ENCODE measurements at regions not wholly inside any gene's neighbourhood (a gene's known extent, or its start where the extent isn't known, plus 50 kb on each side); places are given as distances from the start of the nearest gene placed in this dataset.

DNA sequence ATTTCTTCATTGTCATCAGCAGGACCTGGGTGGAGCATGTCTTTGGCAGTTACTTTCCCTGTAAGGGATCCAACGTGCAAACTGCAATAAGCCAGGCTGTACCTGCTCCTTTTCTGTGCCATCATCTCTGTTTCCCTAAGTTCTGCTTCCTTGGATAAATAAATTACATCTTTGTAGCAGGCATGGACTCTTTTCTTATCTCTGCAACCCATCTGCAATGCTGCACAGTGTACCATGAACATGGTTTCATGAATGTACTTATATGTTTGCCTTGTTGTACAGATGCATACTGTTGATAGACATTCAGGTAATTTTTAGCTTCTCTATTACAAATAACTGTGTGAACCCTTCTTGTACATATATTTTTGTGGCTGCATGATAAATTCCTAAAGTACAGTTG, 616.7 kb upstream of the PIK3C3 start:
- no peak for DNase-seq

DNA sequence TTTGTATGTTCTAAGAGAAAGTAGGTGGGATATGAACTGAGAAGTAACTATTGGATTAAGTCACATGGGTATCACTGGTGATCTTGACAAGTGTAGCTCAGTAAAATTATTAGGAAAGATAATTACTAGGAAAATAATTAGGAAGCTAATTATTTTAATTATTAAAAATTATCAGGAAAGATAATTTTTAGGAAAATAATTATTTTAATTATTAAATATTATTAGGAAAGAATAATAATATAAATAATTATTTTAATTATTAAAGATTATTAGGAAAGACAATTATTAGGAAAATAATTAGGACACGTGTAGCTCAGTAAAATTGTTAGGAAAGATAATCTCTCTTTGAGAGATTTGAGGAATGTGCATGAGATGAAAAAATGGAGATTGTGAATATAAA, 623.4 kb upstream of the PIK3C3 start:
- DNase-seq = no peak

DNA sequence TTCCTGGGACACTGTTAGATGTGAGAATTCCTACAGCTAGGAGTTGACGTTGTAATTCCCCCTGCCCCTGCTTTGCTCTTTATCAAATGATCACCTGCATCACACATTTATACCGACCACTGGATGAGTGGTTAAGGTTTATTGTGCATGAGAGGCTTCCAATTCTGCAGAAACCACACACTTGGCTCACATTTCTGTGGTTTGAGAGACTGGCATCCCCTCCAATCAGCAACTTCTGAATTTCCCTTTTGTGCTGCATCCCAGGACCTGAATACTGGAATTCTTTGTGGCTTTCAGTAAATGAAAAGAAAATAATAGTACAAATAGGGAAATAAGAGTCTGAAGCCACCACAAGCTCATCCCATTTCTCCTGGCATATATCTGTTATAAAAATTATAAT, 628.7 kb upstream of the PIK3C3 start:
- no peak for DNase-seq

DNA sequence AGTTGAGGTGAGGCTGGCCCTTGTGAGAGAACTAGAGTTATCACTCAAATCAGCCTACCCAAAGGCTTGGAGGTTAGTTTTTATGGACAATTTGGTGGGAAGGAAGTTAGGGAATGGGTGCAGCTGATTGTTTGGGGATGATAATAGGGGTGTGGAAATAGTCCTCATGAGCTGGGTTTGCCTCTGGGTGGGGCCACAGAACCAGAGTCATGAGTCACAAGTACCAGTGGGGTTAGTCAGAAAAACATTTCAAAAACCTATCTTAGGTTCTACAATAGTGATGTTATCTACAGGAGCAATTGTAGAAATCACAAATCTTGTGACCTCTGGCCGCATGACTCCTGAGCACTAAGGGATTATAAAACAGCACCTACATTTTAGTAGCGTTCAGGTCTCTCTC, 630.1 kb upstream of the PIK3C3 start:
- no peak for DNase-seq

DNA sequence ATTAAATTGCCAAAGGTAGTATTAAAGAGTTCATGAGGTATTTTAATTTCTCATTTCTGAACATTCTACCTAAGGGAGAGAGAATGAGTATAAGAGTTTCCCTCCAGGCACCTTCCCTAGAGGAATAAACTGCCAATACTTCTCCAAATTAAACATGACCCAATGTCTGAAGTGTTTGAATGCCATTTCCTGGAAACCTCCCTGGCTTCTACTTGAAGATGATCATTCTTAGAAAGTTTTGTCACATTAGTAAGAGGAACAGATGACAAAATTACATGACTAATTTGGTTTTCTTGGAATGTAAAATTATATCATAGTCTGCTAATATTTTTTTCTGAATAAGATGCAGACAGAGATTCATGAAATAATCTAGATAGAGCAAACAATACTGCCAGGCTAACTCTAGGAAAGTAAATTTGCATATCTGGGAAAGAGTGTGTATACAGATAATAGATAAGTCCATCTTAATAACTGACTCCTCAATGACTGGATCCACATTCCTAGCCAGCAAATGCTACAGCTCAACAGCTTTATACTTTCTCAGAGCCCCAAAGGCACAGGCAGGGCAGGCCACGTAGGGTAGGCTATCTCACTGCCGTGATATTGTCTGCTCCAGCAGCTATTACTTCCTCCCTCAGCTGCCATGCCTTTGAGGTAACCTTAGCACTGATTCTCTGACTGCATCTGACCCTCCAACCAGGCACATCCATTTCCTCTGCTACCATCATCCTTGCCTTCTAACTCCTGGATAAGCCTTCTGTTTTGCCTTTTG, 630.8 kb upstream of the PIK3C3 start:
- DNase-seq = no peak

DNA sequence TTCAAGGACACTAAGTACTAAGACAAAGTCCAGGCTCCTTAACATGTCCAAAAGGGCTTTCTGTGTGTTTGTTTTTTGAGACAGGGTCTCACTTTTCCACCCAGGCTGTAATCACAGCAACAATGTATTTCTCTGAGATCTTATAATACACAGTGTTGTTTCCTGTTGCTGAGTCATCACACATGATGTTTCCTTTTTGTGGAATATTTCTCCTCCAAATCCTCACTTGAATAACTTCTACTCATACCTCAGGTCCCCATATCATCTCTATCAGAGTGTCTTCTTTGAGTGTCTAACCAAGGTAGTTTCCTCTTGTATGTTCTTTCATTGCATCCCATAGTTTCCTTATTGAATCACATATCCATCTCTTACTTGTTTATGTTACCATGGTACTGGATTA, 632.0 kb upstream of the PIK3C3 start:
- no peak for DNase-seq

DNA sequence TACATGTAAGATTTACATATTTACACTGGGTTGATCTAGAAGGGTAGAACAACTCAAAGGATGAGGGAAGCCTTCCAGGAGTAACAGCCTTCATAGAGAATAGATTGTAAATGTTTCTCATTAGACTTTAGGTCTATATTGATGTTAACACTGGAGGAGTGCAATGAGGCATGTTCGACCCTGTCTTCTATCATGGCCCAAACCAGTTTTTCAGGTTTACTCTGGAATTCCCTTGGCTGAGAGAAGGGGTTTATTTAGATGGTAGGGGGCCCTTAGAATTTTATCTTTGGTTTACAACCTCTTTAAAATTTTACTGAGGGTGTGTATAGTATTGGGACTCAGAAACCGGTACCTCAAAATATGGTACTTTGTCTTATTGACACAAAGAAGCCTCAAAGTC, 634.9 kb upstream of the PIK3C3 start:
- DNase-seq = no peak

DNA sequence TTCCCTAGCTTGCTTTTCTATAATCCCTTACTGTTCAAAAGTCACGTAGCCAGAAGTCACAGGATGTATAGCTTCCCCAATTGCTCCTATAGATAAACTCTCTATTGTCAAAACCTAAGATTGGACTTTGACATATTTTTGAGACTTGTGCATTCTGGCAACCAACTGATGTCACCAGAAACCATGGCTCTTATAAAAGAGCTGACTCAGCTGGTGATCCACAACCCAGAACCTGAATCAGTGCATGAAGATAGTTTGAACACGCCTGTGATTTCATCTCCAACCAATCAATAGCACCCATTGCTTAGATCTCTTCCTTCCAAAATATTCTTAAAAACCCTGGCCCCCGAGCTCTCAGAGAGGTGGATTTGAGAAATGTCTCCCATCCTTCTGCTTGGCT, 639.9 kb upstream of the PIK3C3 start:
- DNase-seq = no peak

DNA sequence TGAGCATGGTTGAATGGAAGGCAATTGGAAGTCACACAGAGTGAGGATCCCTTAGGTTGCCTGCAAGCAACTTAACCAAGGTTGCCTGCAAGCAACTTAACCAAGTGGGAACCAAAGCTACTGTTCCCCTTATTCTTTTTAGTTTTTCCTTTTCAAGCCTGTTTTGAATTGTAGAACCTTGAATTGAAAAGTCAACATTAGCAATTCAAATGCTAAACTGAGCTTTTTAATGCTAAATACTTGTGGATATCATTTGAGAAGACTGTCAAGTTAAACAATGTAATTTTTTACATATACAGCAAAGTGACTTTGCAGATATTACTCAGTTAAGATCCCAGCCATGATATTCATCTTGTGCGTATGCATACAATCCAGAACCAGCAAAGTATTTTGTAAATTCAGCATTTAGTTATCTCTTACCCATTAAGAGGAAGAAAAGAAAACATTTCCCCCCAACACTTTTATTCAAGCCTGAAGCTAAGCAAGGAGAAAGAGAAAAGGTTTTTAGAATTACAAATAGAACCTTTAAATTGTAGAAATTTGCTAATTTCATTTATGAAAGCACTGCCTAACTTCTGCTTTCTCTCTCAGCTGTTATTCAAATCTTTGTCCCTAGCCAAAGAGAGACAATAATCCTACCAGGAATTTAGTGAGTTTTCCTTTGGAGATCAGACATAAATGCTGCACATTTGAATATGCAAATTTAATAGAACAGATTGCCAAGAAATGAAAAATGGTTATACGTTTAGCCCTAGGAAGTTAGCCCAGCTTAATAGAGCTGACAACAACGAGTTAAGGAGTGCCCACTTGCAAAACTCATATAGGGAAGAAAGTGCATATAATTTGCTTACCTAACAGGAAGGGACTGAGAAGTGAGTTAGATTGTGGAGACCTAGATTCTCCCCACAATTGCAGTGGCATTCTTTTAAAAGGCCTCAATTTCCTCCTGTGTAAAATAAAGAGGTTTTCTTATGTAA, 643.2 kb upstream of the PIK3C3 start:
- no peak for DNase-seq

DNA sequence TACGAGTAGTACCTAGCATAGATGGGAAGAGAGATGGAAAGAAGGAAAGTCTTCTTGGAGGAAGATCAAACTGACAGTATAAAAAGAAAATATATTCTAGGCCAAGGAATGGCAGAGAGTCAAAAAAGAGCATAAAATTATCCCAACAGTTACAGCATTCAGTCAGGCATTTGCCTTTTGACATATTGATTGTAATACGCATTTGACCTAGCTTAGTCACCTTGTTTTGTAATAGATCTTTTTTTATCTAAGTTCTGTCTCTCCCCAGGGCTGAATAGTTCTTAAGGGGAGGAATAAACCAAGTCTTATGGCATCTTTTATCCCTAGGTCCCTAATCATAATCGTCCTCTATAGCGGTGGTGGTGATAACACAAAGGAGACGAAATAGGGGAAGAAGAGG, 657.3 kb upstream of the PIK3C3 start:
- DNase-seq = no peak

DNA sequence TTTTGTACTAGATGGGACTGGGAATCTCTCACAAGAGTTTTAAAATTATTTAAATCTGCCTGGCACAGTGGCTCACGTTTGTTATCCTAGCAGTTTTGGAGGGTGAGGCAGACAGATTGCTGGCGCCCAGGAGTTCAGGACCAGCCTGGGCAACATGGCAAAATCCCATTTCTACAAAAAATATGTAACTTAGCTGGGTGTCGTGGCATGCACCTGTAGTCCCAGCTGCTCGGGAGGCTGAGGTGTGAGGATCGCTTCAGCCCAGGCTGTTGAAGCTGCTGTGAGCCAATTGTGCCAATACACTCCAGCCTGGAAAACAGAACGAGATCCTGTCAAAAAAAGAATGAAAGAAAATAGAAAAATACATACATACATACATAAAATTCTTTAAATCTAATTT, 685.7 kb upstream of the PIK3C3 start:
- no peak for DNase-seq

DNA sequence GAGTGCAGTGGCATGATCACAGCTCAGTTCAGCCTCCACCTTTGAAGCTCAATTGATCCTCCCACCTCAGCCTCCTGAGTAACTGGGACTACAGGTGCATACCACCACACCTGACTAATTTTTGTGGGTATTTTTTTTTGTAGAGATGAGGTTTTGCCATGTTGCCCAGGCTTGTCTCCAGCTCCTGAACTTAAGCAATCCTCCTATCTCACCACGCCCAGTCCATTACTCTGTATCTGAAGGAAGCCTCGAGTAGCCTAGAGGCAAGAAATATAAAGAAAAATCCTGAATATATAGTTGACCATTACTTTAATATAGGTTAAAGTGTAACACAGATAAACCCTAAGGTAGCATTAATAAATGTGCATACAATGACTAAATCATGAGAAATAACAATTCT, 686.8 kb upstream of the PIK3C3 start:
- no peak for DNase-seq

DNA sequence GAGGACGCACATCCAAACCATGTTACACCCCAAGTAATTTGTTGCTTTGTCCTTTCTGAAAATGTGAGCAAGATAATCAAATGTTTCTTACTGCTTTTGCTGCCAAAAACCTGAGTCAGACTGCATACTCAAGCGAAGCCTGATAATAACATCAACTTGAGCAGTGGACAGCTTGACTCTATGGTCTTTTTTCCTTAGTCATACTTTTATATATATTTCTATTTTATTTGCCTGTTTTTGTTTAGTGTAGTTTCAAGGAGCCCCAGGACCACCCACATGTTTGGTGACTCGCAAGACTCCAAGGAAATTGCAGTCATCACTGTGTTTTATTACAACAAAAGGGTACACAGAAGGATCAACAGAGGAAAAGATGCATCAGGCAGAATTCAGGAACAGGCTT, 688.4 kb upstream of the PIK3C3 start:
- DNase-seq = no peak

DNA sequence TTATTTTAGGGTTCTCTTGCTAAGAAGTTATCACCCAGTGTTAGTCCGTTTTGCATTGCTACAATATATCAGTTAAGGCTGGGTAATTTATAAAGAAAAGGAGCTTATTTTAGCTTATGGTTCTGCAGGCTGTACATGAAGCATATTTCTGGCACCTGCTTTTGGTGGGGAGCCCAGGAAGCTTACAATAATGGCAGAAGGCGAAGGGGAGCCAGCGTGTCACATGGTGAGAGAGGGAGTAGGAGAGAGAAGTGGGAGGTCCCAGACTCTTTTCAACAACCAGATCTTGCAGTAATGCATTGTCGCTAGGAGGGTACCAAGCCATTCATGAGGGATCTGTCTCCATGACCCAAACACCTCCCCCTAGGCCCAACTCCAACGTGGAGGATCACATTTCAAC, 688.8 kb upstream of the PIK3C3 start:
- no peak for DNase-seq

DNA sequence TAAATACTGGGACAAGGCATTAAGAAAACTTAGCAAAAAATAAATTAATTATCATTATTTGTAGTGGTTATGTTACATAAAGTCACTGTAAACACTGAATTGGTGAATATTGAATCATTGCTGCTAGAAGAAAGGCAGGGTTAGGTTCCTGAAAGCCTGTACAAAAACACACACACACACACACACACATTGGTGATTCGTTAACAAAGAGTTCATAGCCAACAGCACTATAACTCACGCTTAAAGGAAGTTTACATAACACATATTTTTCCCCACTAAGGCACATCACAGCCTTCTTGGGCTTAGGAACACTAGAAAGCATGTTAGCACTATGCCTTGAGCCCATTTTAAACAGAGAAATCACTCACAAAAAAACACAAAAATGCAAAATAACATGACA, 690.0 kb upstream of the PIK3C3 start:
- DNase-seq = no peak

DNA sequence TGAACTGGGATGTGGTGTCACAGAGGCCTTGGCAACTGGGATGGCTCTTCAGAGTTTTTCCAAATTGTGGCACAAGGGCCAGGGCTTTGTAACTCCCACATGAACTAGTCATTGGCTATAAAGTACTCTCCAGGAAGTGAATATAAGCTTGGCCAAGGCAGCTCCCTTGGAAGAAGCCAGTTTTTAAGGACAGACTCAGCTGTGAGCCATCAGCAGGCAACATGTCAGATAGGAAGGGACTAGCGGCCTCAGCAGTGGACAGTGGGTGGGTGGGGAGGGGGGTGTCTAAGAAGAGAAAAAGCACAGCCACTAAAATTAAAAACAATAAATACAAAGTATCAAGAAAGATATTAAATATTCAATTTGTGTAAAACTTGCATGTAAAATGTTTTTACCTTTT, 691.1 kb upstream of the PIK3C3 start:
- no peak for DNase-seq

DNA sequence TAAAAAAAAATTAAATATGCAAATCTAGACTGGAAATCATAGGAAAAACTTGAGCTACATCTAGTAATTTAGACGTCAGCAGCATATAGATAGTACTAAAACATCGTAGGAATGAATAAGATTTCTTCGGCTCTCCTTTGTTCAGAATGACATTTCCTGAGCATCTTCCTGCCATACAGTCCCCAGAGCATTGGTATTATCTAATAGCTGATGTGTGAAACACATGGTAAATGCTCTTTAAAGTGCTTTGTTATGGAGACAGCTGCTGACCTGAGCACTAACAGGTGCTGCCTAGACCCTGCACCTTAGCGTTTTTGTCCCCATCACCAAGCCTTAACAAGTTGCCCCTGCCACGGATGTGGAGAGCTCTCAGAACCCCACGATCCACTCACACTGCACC, 692.3 kb upstream of the PIK3C3 start:
- no peak for DNase-seq

DNA sequence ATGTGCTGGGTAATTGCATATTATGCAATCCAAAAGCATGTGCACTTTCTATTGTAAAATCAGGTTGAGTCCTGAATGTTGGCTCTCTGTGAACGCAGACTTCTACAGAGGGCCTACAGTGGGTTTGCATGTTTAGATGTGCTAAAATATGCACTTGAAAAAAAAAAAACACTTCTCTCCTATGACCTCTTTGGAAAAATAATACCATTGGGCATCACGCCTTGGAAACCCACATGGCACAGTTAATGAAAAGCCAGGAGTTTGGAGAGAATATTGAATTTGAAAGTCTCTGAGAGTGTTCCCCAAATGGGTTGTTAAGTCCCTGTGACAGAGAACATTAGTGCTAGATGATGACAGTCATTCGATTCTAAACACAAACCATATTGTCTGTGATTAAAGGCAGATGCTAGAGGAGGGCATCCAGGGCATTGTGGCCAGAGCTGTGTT, 710.4 kb upstream of the PIK3C3 start:
- no peak for DNase-seq

DNA sequence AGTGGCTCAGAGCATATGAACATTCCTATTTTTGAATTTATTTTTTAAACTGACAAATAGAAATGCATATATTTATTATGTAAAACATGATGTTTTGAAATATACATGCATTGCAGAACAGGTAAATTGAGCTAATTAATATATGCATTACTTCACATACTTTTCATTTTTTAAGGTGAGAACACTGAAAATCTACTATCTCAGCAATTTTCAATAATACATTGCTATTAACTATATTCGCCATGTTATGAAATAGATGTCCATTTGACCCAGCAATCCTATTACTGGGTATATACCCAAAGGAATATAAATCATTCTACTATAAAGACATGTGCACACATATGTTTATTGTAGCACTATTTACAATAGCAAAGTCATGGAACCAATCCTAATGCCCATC, 717.7 kb upstream of the PIK3C3 start:
- no peak for DNase-seq

DNA sequence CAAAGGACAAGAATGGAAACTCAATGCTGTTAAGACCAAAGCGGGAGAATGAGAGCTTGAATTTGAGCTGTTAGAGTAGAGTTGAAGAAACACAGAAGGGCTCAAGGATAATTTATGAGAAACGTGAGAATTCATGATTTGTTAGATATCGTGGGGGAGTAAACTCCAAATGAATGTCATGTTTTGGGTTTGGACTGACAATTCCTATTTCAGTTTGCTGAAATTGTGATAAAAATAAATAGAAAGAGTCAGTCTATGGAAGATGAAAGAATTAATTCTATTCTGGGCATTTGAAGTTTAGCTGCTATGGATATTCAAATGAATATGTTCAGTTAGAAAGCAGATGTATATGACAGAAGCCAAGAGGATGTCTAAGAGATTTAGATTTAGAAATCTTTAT, 723.4 kb upstream of the PIK3C3 start:
- no peak for DNase-seq

DNA sequence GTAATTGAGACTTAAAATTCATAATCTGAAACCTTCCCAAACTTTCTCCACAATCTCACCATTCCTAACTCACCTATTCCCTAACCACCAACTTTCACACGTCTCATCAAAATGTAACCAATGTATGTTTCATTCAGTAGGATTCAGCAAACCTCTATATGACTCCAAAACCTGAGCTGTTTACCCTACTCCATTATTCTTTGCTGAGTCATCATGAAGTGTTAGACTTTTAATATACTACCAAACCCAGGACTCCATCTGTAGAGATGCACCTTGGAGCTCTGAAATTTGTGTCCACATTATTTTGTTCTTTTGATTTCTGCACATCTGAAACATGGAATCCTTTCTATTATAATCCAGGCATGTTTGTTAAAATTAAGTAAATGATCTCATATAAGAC, 727.0 kb upstream of the PIK3C3 start:
- DNase-seq = no peak

DNA sequence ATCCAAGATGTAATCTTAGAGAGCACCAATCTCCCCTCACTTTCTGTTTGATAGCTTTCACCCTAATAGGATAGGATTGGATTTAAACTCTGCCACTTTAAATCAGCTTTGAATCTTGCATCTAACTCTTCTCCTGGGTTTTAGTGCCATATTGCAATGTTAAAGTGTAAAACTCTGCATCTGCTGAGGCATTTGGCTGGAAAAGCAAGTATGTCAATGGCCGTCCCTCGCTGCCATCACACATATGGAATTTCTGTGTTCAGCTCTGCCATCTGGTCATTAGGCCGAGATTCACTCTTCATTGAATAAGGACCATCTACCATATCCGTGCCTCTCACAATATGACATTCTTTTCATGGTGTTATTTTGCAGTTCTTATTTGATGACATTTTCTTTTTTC, 728.1 kb upstream of the PIK3C3 start:
- DNase-seq = no peak

DNA sequence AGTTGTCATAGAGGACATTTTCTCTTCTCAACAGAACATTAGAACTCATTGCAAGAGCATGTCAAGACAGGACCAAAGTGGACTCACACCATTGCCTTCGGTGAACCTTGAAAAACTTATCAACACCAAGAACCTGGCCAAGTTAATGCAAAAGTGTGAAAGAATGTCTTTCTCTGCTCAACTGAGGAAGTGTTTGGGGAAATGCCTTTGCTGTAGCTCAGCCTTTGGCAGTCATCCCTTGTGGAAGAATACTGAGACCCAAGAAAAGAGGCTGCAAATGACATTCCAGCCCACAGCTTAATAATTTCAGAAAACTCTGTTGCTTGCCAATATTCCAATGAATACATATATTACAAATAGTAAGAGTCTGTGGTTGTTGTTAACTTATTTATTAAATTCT, 728.8 kb upstream of the PIK3C3 start:
- no peak for DNase-seq

DNA sequence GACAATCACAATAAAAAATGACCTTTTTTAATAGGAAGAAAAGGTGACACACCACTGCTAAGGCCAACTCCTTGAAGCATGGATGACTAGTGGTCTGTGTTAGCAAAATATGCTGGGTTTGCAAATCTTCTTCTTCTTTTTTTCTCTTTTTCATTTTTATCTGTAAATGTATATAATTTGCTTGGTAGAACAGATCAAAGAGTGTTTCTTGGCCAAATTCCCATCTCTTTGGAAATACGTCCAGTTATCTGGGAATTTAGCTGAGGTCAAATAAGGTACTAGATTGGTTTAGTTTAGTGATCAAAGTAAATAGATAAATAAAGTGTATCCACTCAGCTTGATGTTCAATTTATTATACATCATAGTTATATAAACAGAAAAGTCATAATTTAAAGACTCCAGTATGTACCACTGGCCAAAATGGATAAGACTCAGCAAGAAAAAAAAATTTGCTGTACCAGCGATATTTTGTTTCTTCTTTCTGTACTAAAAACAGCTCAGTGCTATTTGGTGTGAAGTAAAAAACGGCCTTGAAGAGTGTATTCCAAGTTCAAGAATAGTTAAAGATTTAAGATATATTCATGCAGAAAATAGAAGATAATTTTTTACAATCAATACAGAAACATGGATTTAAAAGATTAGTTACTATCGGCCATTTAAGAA, 738.6 kb upstream of the PIK3C3 start:
- DNase-seq = no peak

Measured in inflammatory macrophage treated with lipopolysaccharide for 1 hour (primary cell).